ENCODE measurements at regions not wholly inside any gene's neighbourhood (a gene's known extent, or its start where the extent isn't known, plus 50 kb on each side); places are given as distances from the start of the nearest gene placed in this dataset.
"Not testable (repeated sequence)": the region's sequence is repeated elsewhere in the genome, so short reads cannot be mapped to it uniquely, and the experiment has no call there.

GRCh38 chr3:118629821-118630220 is 404.8 kb downstream of the IGSF11 start:
- in situ Hi-C loops (cut with MboI; ENCODE audit: low sequenced_read_pairs) = no loop called here

DNA sequence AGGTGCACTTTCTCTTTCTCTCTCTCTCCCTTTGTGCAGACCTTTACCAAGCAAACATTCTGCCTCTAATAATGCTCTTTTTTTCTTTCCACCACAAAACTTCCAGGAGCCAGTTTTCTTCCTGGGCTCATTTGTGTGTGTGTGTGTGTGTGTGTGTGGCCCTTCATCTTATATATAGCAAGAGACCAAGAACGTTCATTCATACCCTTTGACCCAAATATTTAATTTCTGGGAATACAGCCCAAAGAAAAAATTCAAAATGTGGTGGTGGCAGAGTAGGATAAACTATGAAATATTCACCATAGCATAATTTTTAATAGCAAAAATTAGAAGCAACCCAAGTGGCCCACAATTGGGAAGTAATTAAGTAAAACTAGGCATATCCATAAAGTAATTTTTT is 398.9 kb downstream of the IGSF11 start:
- in situ Hi-C loops (cut with MboI; ENCODE audit: low sequenced_read_pairs) = no loop called here

DNA sequence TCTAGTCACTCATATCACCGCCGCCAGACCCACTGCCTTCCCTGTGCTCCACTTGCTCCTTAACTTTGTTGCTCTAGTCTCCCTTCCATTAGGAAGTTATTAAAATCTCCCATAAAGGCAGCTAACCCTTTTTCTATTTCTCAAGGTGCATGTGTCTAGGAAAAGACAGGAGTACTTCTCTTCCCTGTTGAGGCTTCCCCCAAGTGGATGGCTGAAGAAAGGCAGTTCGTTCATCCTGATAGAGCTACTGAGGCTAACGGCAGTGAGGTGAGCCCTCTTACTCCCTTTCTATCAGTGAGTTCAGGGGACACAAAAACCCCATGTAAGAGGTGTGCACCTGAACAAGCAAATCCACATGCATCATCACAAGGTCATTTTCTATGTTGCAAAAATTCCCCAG is 397.8 kb downstream of the IGSF11 start:
- in situ Hi-C loops (cut with MboI; ENCODE audit: low sequenced_read_pairs) = no loop called here

DNA sequence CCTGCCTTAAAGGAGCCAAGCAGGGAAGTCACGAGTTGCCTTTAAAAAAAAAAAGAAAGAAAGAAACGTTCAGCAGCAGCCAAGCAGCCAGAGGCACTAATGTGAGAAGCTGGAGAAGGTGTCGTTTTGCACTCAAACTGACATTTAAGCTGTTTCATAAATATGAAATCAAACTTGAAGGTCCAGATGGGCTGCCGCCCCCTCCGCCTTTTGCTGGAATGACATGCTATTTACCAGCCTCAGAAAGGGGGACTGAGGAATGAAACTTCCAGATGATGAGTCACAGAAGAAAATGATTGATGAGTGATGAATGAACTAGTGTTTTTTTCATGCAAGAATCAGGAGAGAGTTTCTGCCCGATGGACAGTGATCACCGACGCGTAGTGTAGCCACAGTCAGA is 396.8 kb downstream of the IGSF11 start:
- in situ Hi-C loops (cut with MboI; ENCODE audit: low sequenced_read_pairs) = no loop called here

DNA sequence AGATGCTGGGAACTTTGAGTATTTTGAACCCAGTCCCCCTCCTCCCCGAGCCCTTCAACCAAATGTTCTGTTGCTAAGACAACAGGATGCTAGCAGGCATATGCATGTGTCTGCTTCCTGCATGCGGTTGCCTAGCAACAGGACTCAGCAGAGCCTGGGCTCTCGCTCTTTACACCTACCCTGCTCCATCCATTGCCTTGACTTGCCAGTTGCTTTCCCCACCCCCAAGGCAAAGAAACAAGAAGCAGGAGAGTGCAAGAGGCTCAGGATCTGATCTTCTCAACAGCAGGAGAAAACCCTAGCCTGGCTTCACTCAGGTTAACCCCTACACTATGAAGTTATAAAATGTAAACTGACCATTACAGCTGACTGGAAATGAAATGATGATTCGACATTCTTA is 393.0 kb downstream of the IGSF11 start:
- in situ Hi-C loops (cut with MboI; ENCODE audit: low sequenced_read_pairs) = no loop called here

DNA sequence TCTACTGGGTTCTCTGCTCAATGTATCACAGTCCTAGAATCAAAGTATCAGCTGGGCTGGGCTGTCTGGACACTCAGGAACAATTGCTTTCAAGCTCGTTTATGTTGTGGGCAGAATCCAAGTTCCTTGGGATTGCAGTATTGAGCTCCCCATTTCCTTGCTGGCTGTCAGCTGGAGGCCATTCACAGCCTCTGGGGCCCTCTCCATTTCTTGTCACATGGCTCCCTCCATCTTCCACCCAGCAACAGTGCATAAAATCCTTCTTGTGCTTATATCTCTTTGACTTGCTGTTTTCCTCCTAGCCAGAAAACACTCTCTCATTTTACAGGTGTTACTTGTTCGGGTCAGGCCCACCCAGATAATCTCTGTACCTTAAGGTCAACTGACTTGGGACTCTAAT is 363.5 kb downstream of the IGSF11 start:
- in situ Hi-C loops (cut with MboI; ENCODE audit: low sequenced_read_pairs) = no loop called here

- in situ Hi-C loops (cut with MboI; ENCODE audit: low sequenced_read_pairs) = no loop called here
These were observed 359.3 kb downstream of the IGSF11 start for GRCh38 chr3:118675305-118675704.

- in situ Hi-C loops (cut with MboI; ENCODE audit: low sequenced_read_pairs) = not testable (repeated sequence)
These were observed 356.0 kb downstream of the IGSF11 start for GRCh38 chr3:118678663-118679062.

DNA sequence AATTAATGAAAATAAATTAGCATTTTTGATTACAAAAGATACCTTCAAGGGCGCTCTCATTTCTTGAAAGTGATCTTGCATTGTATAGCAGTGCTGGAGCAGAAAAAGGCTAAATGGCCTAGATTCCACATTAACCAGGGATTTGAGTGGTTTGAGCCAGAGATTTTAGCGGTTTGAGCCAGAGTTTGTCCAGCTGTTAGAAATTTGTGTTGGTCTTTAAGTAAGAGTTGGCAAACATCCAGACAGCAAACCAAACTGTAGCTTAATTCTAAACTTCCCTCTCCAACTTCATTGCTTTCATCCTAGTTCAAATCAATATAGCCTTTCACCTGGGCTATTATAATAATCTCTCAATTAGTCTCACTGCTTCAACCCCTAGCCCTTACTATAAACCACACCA is 351.7 kb downstream of the IGSF11 start:
- in situ Hi-C loops (cut with MboI; ENCODE audit: low sequenced_read_pairs) = no loop called here

DNA sequence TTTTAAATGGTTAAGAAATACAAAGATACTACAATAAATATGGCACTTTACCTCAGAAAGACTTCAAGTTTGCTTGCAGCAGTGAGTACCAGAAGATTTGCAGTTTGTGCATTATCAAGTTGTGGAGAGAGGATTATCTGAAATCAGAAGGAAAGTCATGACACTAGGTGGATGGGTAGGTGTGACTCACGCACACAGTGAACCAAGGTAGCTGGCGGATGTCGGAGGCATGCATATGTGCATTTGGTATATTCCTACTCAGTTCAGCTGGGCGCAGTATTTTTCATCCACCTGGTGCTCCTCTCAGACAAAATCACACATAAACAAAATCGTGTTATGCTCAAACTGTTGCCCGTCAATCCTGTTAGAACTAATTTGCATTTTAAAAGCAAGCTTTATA is 351.0 kb downstream of the IGSF11 start:
- in situ Hi-C loops (cut with MboI; ENCODE audit: low sequenced_read_pairs) = no loop called here

- in situ Hi-C loops (cut with MboI; ENCODE audit: low sequenced_read_pairs) = no loop called here
These were observed 346.2 kb downstream of the IGSF11 start for GRCh38 chr3:118688396-118688884.

DNA sequence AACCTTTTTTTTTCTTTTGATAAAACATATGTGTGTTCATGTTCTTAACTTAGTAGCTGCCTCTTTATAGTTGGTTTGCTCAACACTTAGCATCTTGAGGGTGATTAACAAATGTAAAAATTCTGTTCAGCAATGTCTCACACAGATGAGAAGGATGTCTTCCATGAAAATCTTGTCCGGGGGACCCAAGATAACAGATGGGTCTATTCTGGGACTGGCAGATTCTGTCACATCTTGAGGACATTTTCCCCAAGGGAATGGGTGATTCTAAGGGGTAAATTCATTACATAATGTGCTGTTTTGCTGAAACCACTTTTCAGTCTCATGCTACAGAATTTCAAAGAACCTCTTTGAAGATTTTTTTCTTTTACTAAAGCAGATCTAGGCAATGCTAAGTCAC is 342.2 kb downstream of the IGSF11 start:
- in situ Hi-C loops (cut with MboI; ENCODE audit: low sequenced_read_pairs) = no loop called here

DNA sequence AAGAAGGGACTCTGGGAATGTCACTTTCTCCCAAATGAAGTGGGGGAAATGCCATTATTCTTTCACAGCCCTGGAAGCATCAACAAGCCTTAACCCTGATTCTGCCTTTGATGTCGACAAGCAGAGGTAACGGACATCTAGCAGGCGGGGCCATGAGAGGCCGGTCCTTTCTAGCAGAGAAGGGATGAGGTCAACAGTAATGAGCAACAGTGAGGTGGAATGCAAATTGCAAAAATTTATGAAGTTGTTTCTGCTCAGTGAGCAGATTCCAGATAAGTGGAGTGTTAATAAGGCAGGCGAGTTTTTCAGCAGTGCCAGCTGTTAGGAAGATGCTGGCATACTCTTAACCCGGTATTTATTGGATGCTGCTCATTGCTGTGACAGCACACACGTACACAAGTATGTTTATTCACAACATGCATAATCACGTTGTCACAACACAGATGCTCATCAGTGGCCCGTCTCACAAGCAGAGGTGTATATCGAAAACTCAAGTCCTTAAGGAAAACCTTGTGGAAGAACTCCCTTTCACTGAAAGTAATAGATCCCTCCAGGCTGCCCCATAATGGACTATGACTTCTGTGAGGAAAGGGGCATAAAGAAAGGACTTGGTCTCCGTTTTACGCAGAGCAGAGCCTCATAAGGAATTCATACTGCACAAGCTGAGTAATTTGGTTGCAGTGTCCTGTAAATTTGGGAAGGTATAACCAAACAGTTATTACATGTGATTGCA is 329.0 kb downstream of the IGSF11 start:
- in situ Hi-C loops (cut with MboI; ENCODE audit: low sequenced_read_pairs) = no loop called here

DNA sequence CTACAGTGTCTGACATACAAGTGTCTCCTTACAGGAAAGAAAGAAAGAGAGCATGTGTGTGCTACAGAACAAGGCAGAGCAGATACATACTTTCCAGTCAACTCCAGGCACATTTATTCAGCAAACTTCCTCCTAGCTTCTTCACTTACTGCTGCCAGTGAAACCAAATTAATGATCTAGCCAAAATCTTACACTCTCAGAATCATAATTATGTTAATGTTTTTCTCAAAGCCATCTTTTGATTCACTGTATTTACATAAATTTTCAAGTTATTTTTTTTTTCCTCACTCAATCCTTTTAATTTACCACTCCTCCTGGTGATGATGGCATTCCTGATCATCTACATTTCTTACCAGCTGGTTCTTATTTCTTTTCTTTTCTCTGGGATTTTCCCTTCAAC is 326.7 kb downstream of the IGSF11 start:
- in situ Hi-C loops (cut with MboI; ENCODE audit: low sequenced_read_pairs) = no loop called here

DNA sequence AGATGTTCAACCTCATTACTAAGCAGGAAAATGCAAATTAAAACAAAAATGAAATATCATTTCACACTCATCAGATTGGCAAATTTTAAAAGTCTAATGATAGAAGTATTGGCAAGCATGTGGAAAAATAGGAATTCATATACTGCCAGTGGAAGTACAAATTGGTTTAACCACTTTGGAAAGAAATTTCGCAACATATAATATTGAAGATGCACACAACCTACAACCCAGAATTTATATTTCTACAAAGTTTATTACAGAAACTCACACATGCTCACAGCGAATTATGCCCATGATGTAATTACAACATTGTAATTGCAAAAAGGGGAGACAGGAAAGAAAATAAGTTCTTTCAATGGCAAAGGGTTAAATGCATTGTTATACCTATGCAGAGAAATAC is 324.1 kb downstream of the IGSF11 start:
- in situ Hi-C loops (cut with MboI; ENCODE audit: low sequenced_read_pairs) = no loop called here

- in situ Hi-C loops (cut with MboI; ENCODE audit: low sequenced_read_pairs) = no loop called here
These were observed 321.0 kb downstream of the IGSF11 start for GRCh38 chr3:118713502-118714207.

GRCh38 chr3:118714800-118715199 is 319.8 kb downstream of the IGSF11 start:
- in situ Hi-C loops (cut with MboI; ENCODE audit: low sequenced_read_pairs) = no loop called here

GRCh38 chr3:118729546-118729945 is 305.1 kb downstream of the IGSF11 start:
- in situ Hi-C loops (cut with MboI; ENCODE audit: low sequenced_read_pairs) = no loop called here

- in situ Hi-C loops (cut with MboI; ENCODE audit: low sequenced_read_pairs) = no loop called here
These were observed 300.0 kb downstream of the IGSF11 start for GRCh38 chr3:118734664-118735063.

- in situ Hi-C loops (cut with MboI; ENCODE audit: low sequenced_read_pairs) = no loop called here
These were observed 298.5 kb downstream of the IGSF11 start for GRCh38 chr3:118736107-118736506.

- in situ Hi-C loops (cut with MboI; ENCODE audit: low sequenced_read_pairs) = no loop called here
These were observed 293.8 kb downstream of the IGSF11 start for GRCh38 chr3:118740722-118741290.

GRCh38 chr3:118742760-118743159 is 291.9 kb downstream of the IGSF11 start:
- in situ Hi-C loops (cut with MboI; ENCODE audit: low sequenced_read_pairs) = no loop called here
